Astrocyte of the spinal cord (primary cell): ENCODE measurements at regions not wholly inside any gene's neighbourhood (a gene's known extent, or its start where the extent isn't known, plus 50 kb on each side); places are given as distances from the start of the nearest gene placed in this dataset.
A peak's percentile ranks its signal among the peaks of the same experiment; 100 is the strongest.

Source experiments
- DNase-seq: peaks from one replicate; pipeline ENCODE4 v3.0.0; 2011; ENCODE audit warnings: low read depth, low spot score
- H3K4me3 ChIP-seq: 2 replicates; pipeline ENCODE4 v1.5.1; 2011; ENCODE audit warnings: low read depth, mild to moderate bottlenecking, low read length, moderate library complexity
- in situ Hi-C: cut with HindIII; loops from 2 replicates; pipeline ENCODE4 v1.10.0; 2017; ENCODE audit warnings: low sequenced_read_pairs
- TF ChIP-seq, protein P1 (sequence below): IDR thresholded peaks from 2 replicates; pipeline ENCODE4 v1.5.1; 2012; ENCODE audit warnings: low read depth, mild to moderate bottlenecking, low read length, inconsistent platforms

GRCh38 chr11:27926486-27926885 lies 181.5 kb downstream of the KIF18A start:
- no peak for DNase-seq
- TF ChIP-seq, protein P1, sequence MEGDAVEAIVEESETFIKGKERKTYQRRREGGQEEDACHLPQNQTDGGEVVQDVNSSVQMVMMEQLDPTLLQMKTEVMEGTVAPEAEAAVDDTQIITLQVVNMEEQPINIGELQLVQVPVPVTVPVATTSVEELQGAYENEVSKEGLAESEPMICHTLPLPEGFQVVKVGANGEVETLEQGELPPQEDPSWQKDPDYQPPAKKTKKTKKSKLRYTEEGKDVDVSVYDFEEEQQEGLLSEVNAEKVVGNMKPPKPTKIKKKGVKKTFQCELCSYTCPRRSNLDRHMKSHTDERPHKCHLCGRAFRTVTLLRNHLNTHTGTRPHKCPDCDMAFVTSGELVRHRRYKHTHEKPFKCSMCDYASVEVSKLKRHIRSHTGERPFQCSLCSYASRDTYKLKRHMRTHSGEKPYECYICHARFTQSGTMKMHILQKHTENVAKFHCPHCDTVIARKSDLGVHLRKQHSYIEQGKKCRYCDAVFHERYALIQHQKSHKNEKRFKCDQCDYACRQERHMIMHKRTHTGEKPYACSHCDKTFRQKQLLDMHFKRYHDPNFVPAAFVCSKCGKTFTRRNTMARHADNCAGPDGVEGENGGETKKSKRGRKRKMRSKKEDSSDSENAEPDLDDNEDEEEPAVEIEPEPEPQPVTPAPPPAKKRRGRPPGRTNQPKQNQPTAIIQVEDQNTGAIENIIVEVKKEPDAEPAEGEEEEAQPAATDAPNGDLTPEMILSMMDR = no peak
- in situ Hi-C loops = no loop called here
- H3K4me3 ChIP-seq = no peak overlapping the region

GRCh38 chr11:27921472-27921871 lies 186.5 kb downstream of the KIF18A start:
- in situ Hi-C loops = no loop called here
- TF ChIP-seq, protein P1 = no peak
- DNase-seq = no peak
- no peak overlapping the region for H3K4me3 ChIP-seq

GRCh38 chr11:27916541-27917100 lies 191.3 kb downstream of the KIF18A start:
- in situ Hi-C loops = no loop called here
- TF ChIP-seq, protein P1 = no peak
- DNase-seq = peak; percentile 38
- no peak overlapping the region for H3K4me3 ChIP-seq

GRCh38 chr11:27914080-27914479 lies 193.9 kb downstream of the KIF18A start:
- H3K4me3 ChIP-seq = no peak overlapping the region
- peak; percentile 39 for DNase-seq
- in situ Hi-C loops = no loop called here
- TF ChIP-seq, protein P1 = no peak

- TF ChIP-seq, protein P1 = no peak
- peak; percentile 54 for DNase-seq
- H3K4me3 ChIP-seq = no peak overlapping the region
- in situ Hi-C loops = no loop called here
Observed at GRCh38 chr11:27913650-27914049, 194.3 kb downstream of the KIF18A start.

- peak; percentile 53 for DNase-seq
- H3K4me3 ChIP-seq = no peak overlapping the region
- TF ChIP-seq, protein P1 = no peak
- in situ Hi-C loops = no loop called here
Observed at GRCh38 chr11:27912916-27913315, 195.0 kb downstream of the KIF18A start.
